ENCODE measurements at regions not wholly inside any gene's neighbourhood (a gene's known extent, or its start where the extent isn't known, plus 50 kb on each side); places are given as distances from the start of the nearest gene placed in this dataset.
"Not testable (repeated sequence)": the region's sequence is repeated elsewhere in the genome, so short reads cannot be mapped to it uniquely, and the experiment has no call there.

GRCh38 chr10:29210266-29210868, 78.5 kb upstream of the LYZL1 start:
- no peak for DNase-seq
- Mint-ChIP-seq H3K27ac (no peak overlapping the region), H3K4me3 (no peak overlapping the region), H3K27me3 (peaks cover 2% of the 10 kb centered on the region), H3K36me3 (no peaks in the 10 kb centered on the region), H3K4me1 (no peaks in the 10 kb centered on the region), H3K9me3 (peaks cover 5% of the 10 kb centered on the region)
- POLR2A ChIA-PET = no interaction called here
- no peak for ATAC-seq (ENCODE audit: low read depth)

DNA sequence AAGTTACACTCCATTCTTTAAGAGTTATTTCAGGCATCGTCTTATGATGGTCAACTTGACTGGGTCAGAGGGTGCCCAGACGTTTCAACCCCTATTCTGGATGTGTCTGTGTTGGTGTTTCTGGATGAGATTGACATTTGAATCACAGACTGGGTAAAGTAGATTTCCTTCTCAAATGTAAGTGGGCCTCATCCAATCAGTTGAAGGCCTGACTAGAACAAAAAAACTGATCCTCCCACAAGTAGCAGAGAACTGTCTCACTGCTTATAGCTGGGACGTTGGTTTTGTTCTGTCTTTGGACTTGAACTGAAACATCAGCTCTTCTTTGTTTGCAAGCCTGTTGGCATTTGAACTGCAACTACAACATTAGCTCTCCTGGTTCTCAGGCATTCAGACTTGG, 76.3 kb upstream of the LYZL1 start:
- Mint-ChIP-seq H3K4me1 (no peaks in the 10 kb centered on the region), H3K4me3 (no peak overlapping the region), H3K9me3 (peaks cover 5% of the 10 kb centered on the region), H3K27ac (no peak overlapping the region), H3K27me3 (peaks cover 4% of the 10 kb centered on the region), H3K36me3 (no peaks in the 10 kb centered on the region)
- DNase-seq = no peak
- POLR2A ChIA-PET = no interaction called here
- no peak for ATAC-seq (ENCODE audit: low read depth)

DNA sequence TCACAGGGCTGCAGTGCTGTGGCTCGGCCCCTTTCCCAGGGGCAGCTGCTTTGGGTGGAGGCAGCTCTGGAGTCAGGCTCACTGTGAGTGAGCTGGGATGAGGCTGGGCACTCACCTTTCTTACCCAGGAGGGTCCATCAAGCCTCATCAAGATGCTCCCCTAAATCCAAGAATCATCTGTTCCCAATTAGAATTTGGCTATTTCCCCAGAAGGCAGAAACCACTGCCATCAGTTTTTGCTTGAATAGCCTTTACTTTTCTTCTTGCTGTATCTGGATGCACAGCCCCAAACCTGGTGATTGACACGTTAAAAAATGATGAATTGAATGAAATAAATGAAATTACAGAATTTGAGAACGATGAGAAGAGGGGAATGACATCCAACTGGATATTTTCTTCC, 74.3 kb upstream of the LYZL1 start:
- Mint-ChIP-seq H3K4me1 (no peaks in the 10 kb centered on the region), H3K9me3 (peaks cover 5% of the 10 kb centered on the region), H3K36me3 (no peaks in the 10 kb centered on the region), H3K27ac (no peak overlapping the region), H3K4me3 (no peak overlapping the region), H3K27me3 (peaks cover 8% of the 10 kb centered on the region)
- ATAC-seq (ENCODE audit: low read depth) (no peak), DNase-seq (no peak)
- POLR2A ChIA-PET = no interaction called here

DNA sequence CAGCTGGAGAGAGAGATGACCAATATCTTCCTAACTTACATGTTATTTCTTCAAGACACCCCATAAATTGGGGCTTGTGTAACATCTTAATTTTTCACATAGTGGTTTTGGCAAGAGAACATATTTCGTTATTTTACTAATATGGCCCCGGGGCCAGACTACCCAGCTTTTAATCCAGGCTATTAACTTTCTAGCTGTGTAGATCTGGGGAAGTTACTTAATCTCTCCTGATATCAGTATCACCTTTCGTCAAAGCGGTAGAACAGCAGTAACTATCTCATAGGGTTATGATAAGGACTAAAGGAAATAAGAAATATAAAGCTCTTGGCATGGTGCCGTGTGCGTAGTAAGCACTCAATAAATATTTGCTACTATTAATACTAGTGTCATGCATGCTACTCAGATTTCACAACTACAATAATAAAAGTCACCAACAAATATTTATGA, 71.6 kb upstream of the LYZL1 start:
- H3K9me3 Mint-ChIP-seq = no peaks in the 10 kb centered on the region
- peaks cover 8% of the 10 kb centered on the region for H3K27me3 Mint-ChIP-seq
- ATAC-seq (ENCODE audit: low read depth) (no peak), DNase-seq (no peak)
- H3K27ac Mint-ChIP-seq = no peak overlapping the region
- H3K4me3 Mint-ChIP-seq = no peak overlapping the region
- H3K36me3 Mint-ChIP-seq = no peaks in the 10 kb centered on the region
- POLR2A ChIA-PET = no interaction called here
- H3K4me1 Mint-ChIP-seq = no peaks in the 10 kb centered on the region

- no peak overlapping the region for H3K4me3 Mint-ChIP-seq
- no peak overlapping the region for H3K27ac Mint-ChIP-seq
- ATAC-seq (ENCODE audit: low read depth) (no peak), DNase-seq (no peak)
- H3K9me3 Mint-ChIP-seq = no peaks in the 10 kb centered on the region
- H3K27me3 Mint-ChIP-seq = peaks cover 8% of the 10 kb centered on the region
- POLR2A ChIA-PET = no interaction called here
- no peaks in the 10 kb centered on the region for H3K36me3 Mint-ChIP-seq
- H3K4me1 Mint-ChIP-seq = no peaks in the 10 kb centered on the region
Observed at GRCh38 chr10:29223326-29223725, 65.5 kb upstream of the LYZL1 start.

DNA sequence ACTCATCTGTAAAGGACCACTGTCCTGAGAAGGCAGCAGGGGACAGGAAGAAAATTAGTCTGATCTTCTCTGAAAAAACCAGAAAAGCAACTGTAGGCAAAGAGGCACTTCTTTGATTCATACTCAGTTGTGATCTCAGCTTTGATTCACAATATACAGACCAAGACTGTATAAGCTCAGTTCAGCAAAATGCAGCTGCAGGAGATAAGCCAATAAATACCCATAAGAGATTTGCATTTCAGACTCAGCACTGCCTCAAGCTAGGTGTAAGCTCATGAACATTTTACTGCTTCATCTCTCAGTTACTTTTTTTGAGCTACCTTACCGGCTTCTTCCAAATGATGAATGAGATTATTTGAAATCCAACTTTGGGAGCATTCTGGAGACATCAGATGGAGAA, 64.2 kb upstream of the LYZL1 start:
- no peak for DNase-seq
- POLR2A ChIA-PET = no interaction called here
- H3K27me3 Mint-ChIP-seq = peaks cover 4% of the 10 kb centered on the region
- no peaks in the 10 kb centered on the region for H3K4me1 Mint-ChIP-seq
- H3K9me3 Mint-ChIP-seq = no peaks in the 10 kb centered on the region
- no peak overlapping the region for H3K27ac Mint-ChIP-seq
- no peaks in the 10 kb centered on the region for H3K36me3 Mint-ChIP-seq
- H3K4me3 Mint-ChIP-seq = no peak overlapping the region
- ATAC-seq (ENCODE audit: low read depth) = no peak

DNA sequence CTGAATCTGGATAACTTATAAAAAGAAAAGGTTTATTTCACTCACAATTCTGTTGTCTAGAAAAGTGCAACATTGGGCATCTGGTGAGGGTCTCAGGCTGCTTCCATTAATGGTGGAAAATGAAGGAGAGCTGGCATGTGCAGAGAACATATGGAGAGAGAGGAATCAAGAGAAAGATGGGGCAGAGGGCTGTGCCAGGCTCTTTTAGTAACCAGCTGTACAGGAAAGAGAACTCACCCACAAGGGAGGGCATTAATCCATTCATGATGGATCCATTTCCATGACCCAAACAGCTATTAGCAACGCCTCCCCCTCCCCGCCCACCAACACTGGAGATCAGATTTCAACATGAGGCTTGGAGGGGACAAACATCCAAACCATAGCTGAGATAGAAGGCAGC, 61.7 kb upstream of the LYZL1 start:
- Mint-ChIP-seq H3K4me1 (no peaks in the 10 kb centered on the region), H3K9me3 (no peaks in the 10 kb centered on the region), H3K4me3 (no peak overlapping the region), H3K36me3 (no peaks in the 10 kb centered on the region), H3K27me3 (peaks cover 4% of the 10 kb centered on the region), H3K27ac (no peak overlapping the region)
- DNase-seq (no peak), ATAC-seq (ENCODE audit: low read depth) (no peak)
- POLR2A ChIA-PET = no interaction called here

- Mint-ChIP-seq H3K27me3 (peaks cover 4% of the 10 kb centered on the region), H3K4me1 (no peaks in the 10 kb centered on the region), H3K9me3 (no peaks in the 10 kb centered on the region), H3K27ac (no peak overlapping the region), H3K4me3 (no peak overlapping the region), H3K36me3 (no peaks in the 10 kb centered on the region)
- ATAC-seq (ENCODE audit: low read depth) (no peak), DNase-seq (no peak)
- POLR2A ChIA-PET = no interaction called here
Observed at GRCh38 chr10:29228562-29228961, 60.3 kb upstream of the LYZL1 start.

DNA sequence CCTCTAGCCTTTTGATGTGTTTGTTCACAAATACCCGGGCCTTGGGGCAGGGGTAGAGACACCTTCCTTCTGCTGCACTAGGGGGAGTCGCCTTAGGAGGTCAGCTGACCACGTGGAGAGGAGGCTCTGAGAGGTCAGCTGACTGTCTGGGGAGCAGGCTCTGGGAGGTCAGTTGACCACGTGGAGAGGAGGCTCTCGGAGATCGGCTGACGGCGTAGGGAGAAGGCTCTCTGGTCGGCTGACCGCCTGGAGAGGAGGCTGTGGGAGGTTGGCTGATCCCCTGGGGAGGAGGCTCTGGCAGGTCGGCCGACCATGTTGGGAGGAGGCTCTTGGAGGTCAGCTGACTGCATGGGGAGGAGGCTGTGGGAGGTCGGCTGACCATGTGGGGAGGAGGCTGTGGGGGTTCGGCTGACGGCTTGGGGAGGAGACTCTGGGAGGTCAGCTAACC, 59.6 kb upstream of the LYZL1 start:
- Mint-ChIP-seq H3K4me3 (no peak overlapping the region), H3K27ac (no peak overlapping the region), H3K36me3 (no peaks in the 10 kb centered on the region), H3K9me3 (no peaks in the 10 kb centered on the region), H3K4me1 (no peaks in the 10 kb centered on the region), H3K27me3 (peaks cover 4% of the 10 kb centered on the region)
- DNase-seq = no peak
- no peak for ATAC-seq (ENCODE audit: low read depth)
- POLR2A ChIA-PET = no interaction called here

- POLR2A ChIA-PET; H3K27ac Mint-ChIP-seq; H3K4me3 Mint-ChIP-seq; ATAC-seq (ENCODE audit: low read depth); H3K27me3 Mint-ChIP-seq; H3K4me1 Mint-ChIP-seq; H3K9me3 Mint-ChIP-seq; DNase-seq; H3K36me3 Mint-ChIP-seq: not testable (repeated sequence)
Observed at GRCh38 chr10:29236910-29237309, 52.0 kb upstream of the LYZL1 start.

- no peak overlapping the region for H3K27ac Mint-ChIP-seq
- H3K4me3 Mint-ChIP-seq = no peak overlapping the region
- H3K27me3 Mint-ChIP-seq = no peaks in the 10 kb centered on the region
- no peak for DNase-seq
- no peaks in the 10 kb centered on the region for H3K36me3 Mint-ChIP-seq
- POLR2A ChIA-PET = no interaction called here
- H3K9me3 Mint-ChIP-seq = no peaks in the 10 kb centered on the region
- no peak for ATAC-seq (ENCODE audit: low read depth)
- no peaks in the 10 kb centered on the region for H3K4me1 Mint-ChIP-seq
Observed at GRCh38 chr10:29237786-29238185, 51.1 kb upstream of the LYZL1 start.

DNA sequence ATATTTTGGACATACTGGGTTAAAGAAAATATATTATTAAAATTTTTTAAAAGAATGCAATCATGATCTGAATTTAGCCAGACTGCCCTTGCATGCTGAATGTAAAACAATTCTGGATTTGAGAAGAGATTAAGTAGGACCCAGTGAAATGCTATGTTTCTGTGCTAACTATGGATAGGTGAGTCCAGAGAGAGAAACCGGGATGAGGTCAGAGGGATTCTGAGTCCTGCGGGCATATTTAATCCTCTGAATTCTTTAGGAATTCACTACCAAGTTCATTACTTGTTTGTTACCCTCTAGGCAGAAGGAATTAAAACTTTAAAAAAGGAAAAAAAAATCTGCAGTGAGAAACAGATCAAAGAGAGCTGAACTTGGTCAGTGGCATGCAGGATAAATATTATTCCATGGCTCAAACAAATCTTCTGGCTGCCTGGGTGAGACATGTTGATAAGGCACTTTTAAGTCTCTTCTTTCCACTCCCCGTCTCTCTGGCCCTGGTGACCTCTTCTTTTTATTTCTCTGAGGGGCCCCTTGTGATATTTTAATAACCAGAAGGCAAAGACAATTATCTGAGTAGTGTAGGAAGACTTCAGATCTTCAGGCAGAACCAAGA, 50.2 kb upstream of the LYZL1 start:
- Mint-ChIP-seq H3K9me3 (no peaks in the 10 kb centered on the region), H3K36me3 (no peaks in the 10 kb centered on the region), H3K27ac (no peak overlapping the region), H3K4me3 (no peak overlapping the region), H3K27me3 (no peaks in the 10 kb centered on the region), H3K4me1 (no peaks in the 10 kb centered on the region)
- POLR2A ChIA-PET = no interaction called here
- no peak for ATAC-seq (ENCODE audit: low read depth)
- DNase-seq = no peak
